ACC112 (cell line): ENCODE measurements at regions not wholly inside any gene's neighbourhood (a gene's known extent, or its start where the extent isn't known, plus 50 kb on each side); places are given as distances from the start of the nearest gene placed in this dataset.

Experiments
- H2AFZ ChIP-seq: fragments of 200-600 bp; sonication (generic); one replicate; pipeline ENCODE4 v1.6.0; 2017; ENCODE audit warnings: antibody characterized with exemption, low read length; ENCODE audit not compliant: unreplicated experiment
- H3K27ac ChIP-seq: fragments of 200-600 bp; sonication (generic); 2 replicates; pipeline ENCODE4 v1.5.1; 2014; ENCODE audit warnings: low read depth, mild to moderate bottlenecking, antibody characterized with exemption, low read length, moderate library complexity
- H3K27me3 ChIP-seq: fragments of 200-600 bp; sonication (generic); 2 replicates; pipeline ENCODE4 v1.6.1; 2014; ENCODE audit warnings: mild to moderate bottlenecking, antibody characterized with exemption, low read length, moderate library complexity, mixed read lengths; ENCODE audit not compliant: insufficient read depth
- H3K36me3 ChIP-seq: fragments of 200-600 bp; sonication (generic); 2 replicates; pipeline ENCODE4 v1.6.1; 2016; ENCODE audit warnings: mild to moderate bottlenecking, antibody characterized with exemption, low read length, moderate library complexity, mixed read lengths; ENCODE audit not compliant: insufficient read depth
- H3K4me1 ChIP-seq: fragments of 200-600 bp; sonication (generic); one replicate; pipeline ENCODE4 v1.6.1; 2016; ENCODE audit warnings: low read length, mixed read lengths; ENCODE audit not compliant: insufficient read depth, unreplicated experiment, control insufficient read depth
- H3K4me3 ChIP-seq: fragments of 200-600 bp; sonication (generic); 2 replicates; pipeline ENCODE4 v1.5.1; 2014; ENCODE audit warnings: mild to moderate bottlenecking, low read depth, low read length
- H3K79me2 ChIP-seq: fragments of 200-600 bp; sonication (generic); one replicate; pipeline ENCODE4 v1.6.0; 2016; ENCODE audit warnings: low read length; ENCODE audit not compliant: control insufficient read depth, unreplicated experiment, insufficient read depth

- no peaks in the 10 kb centered on the region for H3K4me1 ChIP-seq
These were observed 871.3 kb downstream of the ZPLD1 start for GRCh38 chr3:103306104-103306503.

GRCh38 chr3:103308921-103309320 lies 874.1 kb downstream of the ZPLD1 start:
- Histone ChIP-seq H3K27me3 (no peaks in the 10 kb centered on the region), H3K79me2 (no peaks in the 10 kb centered on the region), H3K36me3 (no peaks in the 10 kb centered on the region), H3K27ac (no peak overlapping the region), H3K4me3 (no peak overlapping the region), H2AFZ (no peak overlapping the region), H3K4me1 (no peaks in the 10 kb centered on the region)

More at GRCh38 chr3:103306104-103306503, 871.3 kb downstream of the ZPLD1 start:
- H3K27me3 ChIP-seq: no peaks in the 10 kb centered on the region
- no peaks in the 10 kb centered on the region for H3K79me2 ChIP-seq
- H3K27ac ChIP-seq: no peak overlapping the region
- no peaks in the 10 kb centered on the region for H3K36me3 ChIP-seq
- H2AFZ ChIP-seq: no peak overlapping the region
- no peak overlapping the region for H3K4me3 ChIP-seq

- no peaks in the 10 kb centered on the region for H3K4me1 ChIP-seq
- no peak overlapping the region for H2AFZ ChIP-seq
- H3K27me3 ChIP-seq: no peaks in the 10 kb centered on the region
- no peak overlapping the region for H3K27ac ChIP-seq
- H3K4me3 ChIP-seq: no peak overlapping the region
- H3K79me2 ChIP-seq: no peaks in the 10 kb centered on the region
- H3K36me3 ChIP-seq: no peaks in the 10 kb centered on the region
These were observed 885.1 kb downstream of the ZPLD1 start for GRCh38 chr3:103319912-103320311.

GRCh38 chr3:103337179-103337845 lies 902.5 kb downstream of the ZPLD1 start:
- Histone ChIP-seq H2AFZ (no peak overlapping the region), H3K4me3 (no peak overlapping the region), H3K79me2 (no peaks in the 10 kb centered on the region), H3K27ac (no peak overlapping the region), H3K36me3 (no peaks in the 10 kb centered on the region), H3K4me1 (no peaks in the 10 kb centered on the region), H3K27me3 (no peaks in the 10 kb centered on the region)

- H2AFZ ChIP-seq: no peak overlapping the region
- no peaks in the 10 kb centered on the region for H3K27me3 ChIP-seq
- no peak overlapping the region for H3K4me3 ChIP-seq
- no peaks in the 10 kb centered on the region for H3K79me2 ChIP-seq
- no peak overlapping the region for H3K27ac ChIP-seq
- H3K4me1 ChIP-seq: no peaks in the 10 kb centered on the region
- H3K36me3 ChIP-seq: no peaks in the 10 kb centered on the region
These were observed 906.3 kb downstream of the ZPLD1 start for GRCh38 chr3:103341078-103341606.

- no peaks in the 10 kb centered on the region for H3K36me3 ChIP-seq
- H3K79me2 ChIP-seq: no peaks in the 10 kb centered on the region
- no peak overlapping the region for H3K4me3 ChIP-seq
- H3K27ac ChIP-seq: no peak overlapping the region
- H2AFZ ChIP-seq: no peak overlapping the region
- no peaks in the 10 kb centered on the region for H3K4me1 ChIP-seq
- H3K27me3 ChIP-seq: no peaks in the 10 kb centered on the region
These were observed 907.5 kb downstream of the ZPLD1 start for GRCh38 chr3:103342205-103342731.

GRCh38 chr3:103349760-103350159 lies 914.9 kb downstream of the ZPLD1 start:
- H2AFZ ChIP-seq: no peak overlapping the region
- no peaks in the 10 kb centered on the region for H3K36me3 ChIP-seq
- H3K79me2 ChIP-seq: no peaks in the 10 kb centered on the region
- no peaks in the 10 kb centered on the region for H3K4me1 ChIP-seq
- no peaks in the 10 kb centered on the region for H3K27me3 ChIP-seq
- H3K27ac ChIP-seq: no peak overlapping the region
- H3K4me3 ChIP-seq: no peak overlapping the region

GRCh38 chr3:103365467-103365866 lies 930.7 kb downstream of the ZPLD1 start:
- no peak overlapping the region for H2AFZ ChIP-seq
- no peaks in the 10 kb centered on the region for H3K79me2 ChIP-seq
- H3K36me3 ChIP-seq: no peaks in the 10 kb centered on the region
- H3K4me3 ChIP-seq: no peak overlapping the region
- no peaks in the 10 kb centered on the region for H3K4me1 ChIP-seq
- no peaks in the 10 kb centered on the region for H3K27me3 ChIP-seq
- no peak overlapping the region for H3K27ac ChIP-seq

- Histone ChIP-seq H2AFZ (no peak overlapping the region), H3K4me3 (no peak overlapping the region), H3K27me3 (no peaks in the 10 kb centered on the region), H3K4me1 (no peaks in the 10 kb centered on the region), H3K36me3 (no peaks in the 10 kb centered on the region), H3K27ac (no peak overlapping the region), H3K79me2 (no peaks in the 10 kb centered on the region)
These were observed 932.7 kb downstream of the ZPLD1 start for GRCh38 chr3:103367481-103367880.

GRCh38 chr3:103371411-103371810 lies 936.6 kb downstream of the ZPLD1 start:
- Histone ChIP-seq H3K27ac (no peak overlapping the region), H3K4me3 (no peak overlapping the region), H3K79me2 (no peaks in the 10 kb centered on the region), H3K27me3 (no peaks in the 10 kb centered on the region), H3K36me3 (no peaks in the 10 kb centered on the region), H3K4me1 (no peaks in the 10 kb centered on the region), H2AFZ (no peak overlapping the region)

GRCh38 chr3:103372031-103372430 lies 937.2 kb downstream of the ZPLD1 start:
- Histone ChIP-seq H3K4me3 (no peak overlapping the region), H3K36me3 (no peaks in the 10 kb centered on the region), H3K79me2 (no peaks in the 10 kb centered on the region), H3K4me1 (no peaks in the 10 kb centered on the region), H3K27me3 (no peaks in the 10 kb centered on the region), H2AFZ (no peak overlapping the region), H3K27ac (no peak overlapping the region)
